CD4-positive, alpha-beta T cell treated with Interleukin-1 beta for 1 hour (primary cell): ENCODE measurements at regions not wholly inside any gene's neighbourhood (a gene's known extent, or its start where the extent isn't known, plus 50 kb on each side); places are given as distances from the start of the nearest gene placed in this dataset.

Experiments
- DNase-seq, 2 donors: peaks; one replicate each; pipeline ENCODE4 v3.0.0-alpha.2; 2020 to 2022

DNA sequence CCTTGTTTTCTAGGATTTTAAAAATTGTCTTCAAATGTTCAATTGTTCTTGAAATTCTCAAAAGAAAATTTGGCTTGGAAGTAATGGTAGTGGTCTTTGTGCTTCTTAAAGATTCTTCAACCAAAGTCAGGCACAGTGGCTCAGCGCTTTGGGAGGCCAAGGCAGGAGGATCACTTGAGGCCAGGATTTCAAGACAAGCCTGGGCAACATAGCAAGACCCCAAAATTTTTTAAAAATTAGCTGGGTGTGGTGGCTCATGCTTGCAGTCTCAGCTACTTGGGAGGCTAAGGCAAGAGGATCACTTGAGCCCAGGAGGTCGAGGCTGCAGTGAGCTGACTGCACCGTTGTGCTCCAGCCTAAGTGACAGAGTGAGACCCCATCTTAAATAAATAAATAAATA lies 153.5 kb upstream of the ZNF507 start:
- DNase-seq: no peak

DNA sequence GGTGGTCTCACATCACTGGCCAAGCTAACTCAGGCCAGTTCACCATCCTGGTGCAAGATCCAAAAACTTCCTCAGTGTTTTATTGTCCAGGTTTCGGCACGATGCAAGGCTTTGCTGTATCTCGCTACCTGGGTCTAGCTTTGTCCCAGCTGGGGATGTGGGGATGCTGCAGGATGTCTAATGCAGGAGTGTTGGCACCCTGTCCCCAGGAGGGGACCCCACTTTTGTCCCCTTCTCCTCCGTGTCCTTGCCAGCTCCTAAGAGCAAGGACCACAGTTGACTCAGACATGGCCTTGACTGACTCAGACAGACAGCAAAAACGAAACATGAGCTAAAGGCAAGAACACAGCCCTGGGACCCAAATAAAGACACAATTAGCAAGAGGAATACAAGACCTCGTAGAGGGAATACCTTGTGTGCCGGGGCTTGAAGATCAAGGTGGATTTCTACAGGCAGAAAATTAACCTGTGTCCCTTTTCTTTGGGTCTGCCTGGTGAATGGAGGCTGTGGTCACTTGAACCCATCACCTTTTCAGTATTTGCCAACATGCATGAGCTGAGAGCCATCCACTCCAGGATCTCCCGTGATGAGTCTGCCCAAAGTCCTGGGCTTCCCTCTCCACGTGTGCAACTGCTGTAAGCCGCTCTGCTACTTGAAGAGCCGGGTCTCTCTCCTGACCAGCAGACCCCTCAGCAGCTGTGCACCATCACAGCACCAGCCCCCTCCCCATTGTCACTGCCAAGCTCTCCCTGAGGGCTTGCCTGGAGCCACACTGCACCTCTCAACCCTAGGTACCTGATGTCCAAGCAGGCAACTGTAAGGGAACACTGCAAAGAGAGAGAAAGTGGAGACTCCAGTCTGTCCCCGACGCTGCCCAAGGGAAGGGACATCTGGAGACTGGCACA lies 149.5 kb upstream of the ZNF507 start:
- DNase-seq: no peak

DNA sequence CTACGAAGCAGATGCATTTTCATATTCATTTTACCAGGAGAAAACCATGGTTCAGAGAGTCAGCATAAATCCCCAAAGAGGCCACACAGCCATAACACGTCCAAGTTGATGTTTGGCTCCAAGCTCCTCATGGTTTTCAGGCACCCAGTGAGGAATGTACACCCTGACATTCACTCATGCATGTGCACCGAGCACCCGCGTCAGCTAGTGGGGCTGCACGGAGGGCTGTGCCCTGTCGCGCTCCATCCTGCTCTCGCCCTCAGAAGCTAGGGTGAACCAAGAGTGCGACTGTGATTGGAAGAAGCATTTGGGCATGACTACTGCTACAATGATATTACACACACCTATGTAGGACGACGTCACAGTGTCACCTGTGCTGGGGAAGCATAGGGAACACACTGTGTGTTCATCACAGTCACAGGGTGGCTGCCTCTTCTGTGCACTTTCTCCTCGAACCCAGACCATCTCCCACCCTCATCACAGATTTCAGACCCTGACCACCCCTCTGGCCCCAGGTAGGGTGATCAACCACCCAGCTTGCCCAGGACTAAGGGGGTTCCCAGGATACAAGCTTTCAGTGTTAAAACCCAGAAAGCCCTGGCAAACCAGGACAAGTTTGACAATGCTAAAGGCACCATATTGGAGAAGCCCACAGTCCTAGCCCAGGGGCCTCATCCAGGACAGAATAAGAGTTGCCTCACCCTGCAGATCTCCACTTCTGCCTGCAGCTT lies 148.6 kb upstream of the ZNF507 start:
- no peak for DNase-seq

DNA sequence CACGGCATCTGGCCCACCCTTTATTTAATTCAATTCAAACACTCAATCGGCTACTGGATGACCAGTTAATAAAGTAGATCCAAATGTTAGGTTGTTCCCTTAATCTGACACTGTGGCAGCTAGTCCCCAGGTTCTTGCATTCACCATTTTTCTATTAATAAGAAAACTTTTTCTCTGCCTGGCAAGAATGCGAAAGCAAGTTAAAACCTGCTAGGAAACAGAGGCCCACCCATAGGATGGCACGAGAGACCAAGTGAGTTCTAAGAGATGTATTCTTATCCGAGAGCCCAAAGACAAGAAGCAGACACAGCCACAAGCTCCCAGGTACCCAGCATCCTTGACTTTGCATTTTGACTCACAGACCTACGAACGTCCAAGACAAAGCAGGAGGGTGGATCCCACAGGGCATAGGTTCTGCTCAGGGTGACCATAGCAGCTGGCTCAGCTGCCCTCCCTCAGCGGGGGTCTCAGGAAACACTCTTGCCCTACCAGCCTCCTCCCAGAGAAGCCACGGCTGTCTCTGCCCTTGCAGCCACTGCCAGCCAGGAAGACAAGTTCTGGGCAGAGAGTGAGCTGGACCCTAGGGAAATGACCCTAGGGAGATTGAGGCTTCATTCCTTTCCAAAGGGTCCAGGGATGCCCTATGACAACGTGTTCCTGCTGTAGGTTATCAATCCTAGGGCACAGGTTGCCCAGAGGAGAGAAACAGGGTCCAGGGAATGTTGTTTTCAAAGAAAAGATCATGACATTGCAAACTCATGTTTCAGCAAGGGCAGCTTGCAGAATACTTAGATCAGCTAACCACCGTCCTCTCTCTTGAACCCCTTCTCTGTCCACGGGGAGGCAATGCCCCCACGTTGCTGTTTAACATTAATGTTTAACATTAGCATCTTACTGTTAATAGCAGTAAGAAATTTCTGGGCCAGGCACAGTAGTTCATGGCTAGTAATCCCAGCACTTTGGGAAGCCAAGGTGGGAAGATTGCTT lies 147.2 kb upstream of the ZNF507 start:
- no peak for DNase-seq

DNA sequence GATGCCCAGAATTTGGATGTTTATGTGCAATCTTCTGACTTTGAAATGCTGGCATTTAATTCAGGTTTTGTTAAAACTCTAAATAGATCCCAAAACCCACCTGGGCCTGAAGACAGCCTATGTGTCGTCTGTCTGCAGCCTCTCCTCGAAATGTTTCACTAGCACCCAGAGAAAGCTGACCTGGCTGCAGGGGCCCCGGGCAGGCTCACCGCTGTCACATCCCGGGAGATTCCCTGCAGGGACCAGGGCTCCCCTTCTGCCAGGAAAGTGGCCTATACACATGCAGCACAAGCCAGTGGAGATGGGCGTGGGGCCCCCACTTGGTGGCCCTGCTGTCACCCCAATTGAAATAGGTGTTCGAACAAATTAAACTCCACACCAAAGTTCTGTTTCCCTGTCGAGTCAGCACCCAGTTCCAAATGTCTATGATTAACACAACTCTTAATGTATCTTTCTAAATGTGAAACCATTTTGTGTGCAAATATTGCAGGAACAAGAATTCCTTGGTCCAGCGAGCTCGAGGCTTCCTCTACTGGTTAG lies 145.8 kb upstream of the ZNF507 start:
- DNase-seq: no peak

DNA sequence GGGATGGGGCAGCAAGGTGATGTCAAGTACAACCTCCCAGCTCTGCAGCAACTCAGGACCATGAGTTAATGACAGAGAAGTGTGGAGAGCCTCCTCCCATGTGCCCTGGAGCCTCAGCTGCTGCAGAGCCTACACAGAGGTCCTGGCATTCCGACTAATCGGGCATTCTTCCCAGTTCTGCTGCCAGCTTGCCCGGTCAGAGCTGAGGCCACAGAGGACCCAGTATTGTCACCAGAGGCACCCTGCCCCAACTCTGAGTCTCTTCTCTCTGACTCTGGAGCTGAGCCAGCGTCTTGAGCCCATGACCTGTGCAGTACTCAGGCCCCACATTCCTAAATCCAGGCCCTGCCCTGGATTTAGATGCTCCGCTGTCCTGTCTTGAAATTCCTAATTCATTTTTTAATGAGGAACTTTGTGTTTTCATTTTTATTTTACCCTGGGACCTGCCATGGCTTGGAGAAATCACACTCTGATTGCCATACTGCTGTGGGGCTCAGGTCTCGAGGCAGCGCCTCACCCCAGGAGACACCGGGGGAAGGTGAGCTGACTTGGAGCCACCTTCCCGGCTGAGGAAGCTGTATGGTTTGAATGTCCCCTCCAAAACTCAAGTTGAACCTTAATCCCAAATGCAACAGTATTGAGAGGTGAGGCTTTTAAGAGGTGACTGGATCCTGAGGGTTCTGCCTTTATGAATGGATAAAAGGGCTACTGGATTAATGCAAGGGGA lies 144.9 kb upstream of the ZNF507 start:
- no peak for DNase-seq

DNA sequence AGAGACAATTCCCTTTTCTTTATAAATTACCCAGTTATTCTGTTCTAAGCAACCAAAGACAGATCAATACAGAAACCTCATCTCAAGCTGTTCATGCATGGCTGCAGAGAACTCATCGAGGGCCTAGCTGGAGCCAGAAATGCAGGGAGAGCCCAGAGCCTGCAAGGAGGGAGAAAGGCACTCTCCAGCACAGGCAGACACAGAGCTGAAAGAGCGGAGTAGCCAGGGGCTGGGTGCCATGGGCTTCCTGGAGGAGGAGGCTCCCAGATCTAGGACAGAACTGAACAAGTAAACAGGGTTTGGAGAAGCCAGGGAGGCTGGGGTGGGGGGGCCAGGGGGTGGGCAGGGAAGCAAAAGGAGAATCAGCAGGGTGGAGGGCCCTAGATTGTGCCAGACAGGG lies 144.2 kb upstream of the ZNF507 start:
- no peak for DNase-seq

DNA sequence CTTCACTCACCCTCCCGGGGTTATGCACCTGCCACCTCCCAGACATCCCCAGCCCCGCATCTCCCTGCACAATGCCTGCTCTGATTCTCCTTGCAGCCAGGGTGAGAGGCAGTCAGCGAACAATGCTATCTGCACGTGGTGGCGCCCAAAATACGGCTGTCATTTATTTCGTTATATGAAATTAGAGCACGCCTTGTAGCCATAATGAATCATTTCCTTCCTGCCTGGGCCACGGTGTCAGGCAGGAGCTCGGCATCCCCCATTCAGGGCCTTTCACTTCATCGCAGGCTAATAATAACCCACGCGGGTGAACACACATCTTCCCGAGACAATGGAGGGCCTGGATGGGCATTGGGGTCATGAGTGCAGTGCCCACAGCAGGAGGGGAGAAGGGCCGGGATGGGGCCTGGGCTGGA lies 143.8 kb upstream of the ZNF507 start:
- no peak for DNase-seq

DNA sequence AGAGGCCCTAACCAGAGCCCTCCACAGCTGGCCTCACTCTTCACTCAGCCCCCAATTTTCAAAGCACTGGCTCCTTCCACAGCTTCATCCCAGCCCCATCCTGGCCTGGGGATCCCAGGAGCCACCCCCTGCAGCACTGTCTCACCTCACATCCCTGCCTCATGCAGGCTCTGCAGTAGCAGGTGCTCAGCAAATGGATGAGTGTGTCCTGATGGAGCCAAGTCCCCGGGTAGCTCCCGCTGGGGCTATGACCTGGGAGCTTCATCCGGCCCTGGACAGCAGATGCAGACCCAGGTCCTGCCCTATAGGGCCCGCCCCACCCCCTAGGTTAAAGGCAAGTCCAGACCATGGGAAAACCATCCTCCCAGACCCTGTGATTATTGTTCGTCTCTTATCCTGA lies 143.2 kb upstream of the ZNF507 start:
- DNase-seq: no peak

DNA sequence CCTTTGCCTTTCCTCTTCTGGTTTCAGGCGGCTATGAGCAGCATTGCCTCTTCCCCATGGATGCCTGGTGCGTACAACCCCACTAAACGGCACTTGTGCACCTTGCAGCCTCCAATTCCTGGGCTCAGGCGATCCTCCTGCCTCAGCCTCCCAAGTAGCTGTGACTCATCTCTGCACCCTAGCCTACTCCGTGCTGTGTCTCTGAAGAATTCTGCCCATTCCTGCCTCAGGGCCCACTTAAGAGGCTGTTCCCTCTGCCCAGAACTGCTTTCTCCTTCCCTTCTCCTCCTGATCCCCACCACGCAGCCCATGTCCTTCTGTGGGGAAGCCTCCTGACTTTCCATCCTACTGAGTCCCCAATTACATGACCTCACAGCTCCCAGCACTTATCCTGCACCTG lies 142.2 kb upstream of the ZNF507 start:
- no peak for DNase-seq

DNA sequence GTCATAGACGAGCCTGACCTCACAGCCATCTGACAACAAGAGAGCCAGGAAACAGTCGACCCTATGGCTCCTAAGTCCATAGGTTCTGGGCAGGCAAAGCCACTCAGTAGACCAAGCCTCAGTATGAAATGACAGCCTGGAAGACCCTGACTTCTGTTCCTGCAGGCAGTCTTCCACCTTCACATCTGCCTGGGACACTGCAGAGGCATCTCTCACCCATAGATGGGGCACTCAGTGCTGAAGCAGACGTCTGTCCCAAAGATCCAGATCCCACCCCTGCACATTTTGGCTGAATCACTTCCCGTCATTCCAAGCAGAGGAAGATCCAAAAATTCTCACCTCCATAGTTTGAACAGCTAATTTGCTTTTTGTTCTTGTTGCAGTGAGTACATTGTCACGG lies 139.3 kb upstream of the ZNF507 start:
- no peak for DNase-seq

DNA sequence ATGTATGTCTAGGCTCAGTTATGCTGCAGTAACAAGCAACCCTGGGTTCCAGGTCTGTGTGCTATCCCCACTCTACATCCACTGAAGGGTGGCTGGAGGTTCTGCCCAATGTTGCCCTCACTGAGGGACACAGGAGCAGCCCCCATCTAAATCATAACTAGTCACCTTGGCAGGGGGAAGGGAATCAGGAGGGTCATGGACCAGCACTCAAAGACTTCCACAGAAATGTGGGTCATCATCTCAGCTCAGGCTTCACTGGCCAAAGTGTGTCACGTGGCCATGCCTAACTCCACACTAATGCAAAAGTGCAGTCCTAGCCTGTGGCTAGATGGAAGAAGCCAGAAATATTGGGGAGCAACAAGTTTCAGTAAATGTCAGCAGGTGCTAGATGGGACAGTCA lies 137.3 kb upstream of the ZNF507 start:
- DNase-seq: no peak

DNA sequence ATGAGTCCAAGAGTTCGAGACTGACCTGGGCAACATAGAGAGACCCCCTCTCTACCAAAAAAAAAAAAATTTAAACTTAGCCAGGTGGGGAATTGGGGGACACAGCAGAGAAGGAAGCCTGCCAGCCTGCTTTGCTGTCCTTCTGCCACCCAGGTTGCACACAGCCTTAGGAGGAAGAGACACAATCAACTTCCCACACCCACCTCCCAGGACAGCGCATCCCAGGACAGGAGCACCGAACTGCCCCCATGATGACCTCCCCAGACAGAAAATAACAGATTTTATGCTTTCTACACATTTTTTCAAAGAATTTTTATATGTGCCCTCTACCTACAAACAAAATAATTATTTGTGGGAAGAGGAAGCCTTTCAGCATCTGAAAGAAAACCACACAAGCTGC lies 126.0 kb upstream of the ZNF507 start:
- DNase-seq: no peak

DNA sequence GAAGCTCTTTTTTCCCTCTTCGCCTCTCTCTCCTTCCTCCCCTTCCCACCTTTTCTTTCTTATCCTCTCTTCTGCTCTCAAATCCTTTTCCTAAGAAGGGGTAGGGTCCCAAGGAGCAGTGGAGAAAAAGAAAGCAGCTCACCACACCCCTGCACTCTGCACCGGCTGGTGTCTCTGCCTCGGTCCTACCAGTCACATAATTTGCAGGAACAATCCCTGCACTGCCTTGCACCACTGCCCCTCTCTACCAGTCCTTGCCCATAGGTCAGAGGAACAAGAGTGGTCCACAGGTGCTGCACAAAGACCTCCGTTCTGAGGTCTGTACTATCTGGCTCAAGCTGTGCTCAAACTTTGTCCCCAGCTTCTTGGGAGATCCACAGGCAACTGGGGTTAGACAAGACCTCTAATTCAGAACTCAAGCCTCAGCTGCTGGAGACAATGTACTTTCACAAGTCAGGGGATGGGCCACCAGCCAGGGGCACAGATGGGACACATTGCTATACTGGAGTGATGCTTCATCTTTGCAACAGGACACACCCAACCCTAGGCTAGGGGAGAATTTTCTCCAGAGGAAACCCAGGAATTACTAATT lies 125.4 kb upstream of the ZNF507 start:
- no peak for DNase-seq

DNA sequence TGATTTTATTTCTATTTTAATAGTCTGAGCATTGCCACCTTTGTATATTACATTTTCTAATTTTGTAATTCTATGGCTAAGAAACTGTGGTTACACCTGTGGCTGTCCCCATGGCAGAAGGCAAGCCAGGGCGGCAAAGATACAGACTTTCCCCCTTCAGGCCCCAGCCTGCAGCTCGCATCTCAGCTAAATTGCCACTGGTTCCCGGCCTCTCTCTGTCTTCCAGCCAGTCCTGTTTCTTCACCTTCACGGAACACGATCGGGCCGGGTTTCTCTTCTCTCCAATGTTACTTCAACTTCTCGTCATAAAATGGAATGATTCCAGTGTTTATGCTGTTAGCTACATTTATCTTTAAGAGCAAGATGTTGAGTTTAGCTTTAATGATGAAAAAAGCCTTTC lies 124.5 kb upstream of the ZNF507 start:
- DNase-seq: no peak

DNA sequence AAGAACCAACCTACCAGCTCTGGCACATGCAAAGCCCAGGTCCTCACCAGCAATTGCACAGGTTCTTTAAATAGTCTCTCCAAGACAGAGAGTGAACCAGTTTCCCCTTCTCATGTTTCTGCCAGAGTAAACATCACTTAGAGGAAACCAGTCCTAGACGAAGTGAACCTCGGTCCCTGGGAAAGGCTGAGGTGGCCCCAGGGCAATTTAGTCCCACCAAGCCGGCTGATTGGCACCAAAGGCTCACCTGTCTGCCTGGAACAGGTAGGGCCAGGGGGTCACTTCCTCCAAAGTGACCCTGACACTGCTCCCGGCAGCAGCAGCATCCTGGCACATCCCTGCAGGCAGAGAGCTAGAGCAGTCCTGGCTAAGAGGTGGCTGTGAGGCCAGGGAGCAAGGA lies 122.9 kb upstream of the ZNF507 start:
- DNase-seq: no peak

DNA sequence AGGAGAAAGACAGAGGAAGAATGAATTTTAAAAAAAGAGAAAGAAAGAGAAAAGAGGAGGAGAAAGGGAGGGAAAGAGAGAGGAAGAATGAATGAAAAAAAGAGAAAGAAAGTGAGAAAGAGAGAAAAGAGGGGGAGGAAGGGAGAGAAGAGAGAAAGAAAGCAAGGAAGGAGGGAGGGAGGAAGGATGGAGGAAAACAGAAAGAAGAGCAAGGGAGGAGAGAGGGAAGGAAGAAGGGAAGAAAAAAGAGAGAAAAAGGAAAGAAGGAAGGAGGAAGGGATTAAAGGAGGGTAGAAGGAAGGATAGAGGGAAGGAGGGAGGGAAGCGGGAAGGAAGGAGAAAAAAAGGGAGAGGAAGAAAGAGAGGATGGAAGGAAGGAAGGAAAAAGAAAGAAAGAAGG lies 122.3 kb upstream of the ZNF507 start:
- DNase-seq: no peak

DNA sequence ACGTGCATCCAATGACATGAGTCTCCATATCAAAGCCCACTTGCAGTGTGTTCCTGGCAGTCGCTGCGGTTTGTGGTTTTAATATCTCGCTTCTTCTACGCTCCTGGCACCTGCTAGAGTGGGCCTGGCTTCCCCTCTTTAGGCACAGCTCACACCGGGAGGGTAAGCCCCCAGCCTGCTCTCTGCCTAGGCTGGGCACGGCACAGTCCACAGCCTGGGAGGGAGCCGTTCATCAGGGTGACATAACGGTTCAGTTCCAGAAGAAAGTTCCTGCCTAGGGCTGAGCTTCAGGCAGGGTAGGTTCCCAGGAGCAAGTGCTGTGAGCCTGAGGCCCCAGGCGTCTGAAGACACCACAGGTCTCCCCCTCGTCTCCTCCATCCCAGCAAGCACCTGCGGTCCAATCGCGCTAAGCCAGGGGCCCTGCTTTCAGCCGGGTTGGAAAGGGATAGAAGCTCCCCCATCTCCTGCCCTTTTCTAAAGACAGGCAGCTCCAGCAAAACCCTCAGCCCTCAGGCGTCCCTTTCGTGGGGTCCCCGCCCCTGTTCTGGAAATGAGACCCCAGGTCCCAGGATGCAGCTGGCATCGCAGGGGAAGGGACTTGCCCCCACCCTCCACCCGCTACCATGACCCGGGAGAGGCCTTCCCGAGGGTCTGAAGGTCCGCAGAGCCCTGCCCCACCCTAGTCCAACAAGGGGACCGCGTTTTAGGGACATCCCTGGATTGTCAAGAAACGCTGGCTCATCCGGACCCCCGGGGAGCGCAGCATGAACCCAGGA lies 121.6 kb upstream of the ZNF507 start:
- DNase-seq: no peak

DNA sequence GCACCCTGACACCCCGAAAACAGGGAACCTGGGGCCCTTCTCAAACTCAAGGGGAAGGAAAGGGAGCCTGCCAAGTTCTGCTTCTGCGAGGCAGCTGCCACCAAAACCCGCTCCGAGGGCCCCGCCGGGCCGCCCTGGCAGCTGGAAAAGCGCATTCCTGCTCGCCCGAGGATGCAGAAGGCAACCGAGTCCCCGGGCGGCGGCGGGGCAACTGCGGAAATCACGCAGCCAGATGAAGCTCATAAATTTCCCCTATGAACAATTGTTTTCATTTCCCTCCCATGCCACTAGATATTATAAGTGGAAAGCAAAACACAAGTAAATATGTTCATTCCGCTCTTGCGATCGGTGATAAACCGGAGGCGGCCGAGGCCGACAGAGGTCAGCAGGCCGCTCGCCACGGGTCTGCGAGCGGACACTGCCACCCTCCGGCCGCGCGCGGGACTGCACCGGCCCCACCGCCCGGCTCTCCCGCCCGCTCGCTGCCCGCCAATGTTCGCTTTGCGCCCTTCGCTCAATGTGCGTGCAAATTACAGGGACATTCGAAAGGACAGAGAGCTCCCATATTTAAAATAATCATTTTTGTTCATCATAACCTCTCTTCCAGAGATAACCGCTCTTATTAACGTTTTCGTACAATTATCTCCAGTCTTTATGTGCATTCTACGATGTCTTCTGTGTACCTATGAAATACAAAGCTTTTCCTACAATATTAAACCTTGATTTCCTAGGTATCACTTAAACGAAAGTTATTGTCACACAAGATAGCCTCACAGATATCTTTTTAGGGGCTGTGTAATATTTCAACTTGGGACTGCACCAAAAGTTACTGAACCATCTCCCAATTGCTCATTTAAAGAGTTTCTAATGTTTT lies 120.8 kb upstream of the ZNF507 start:
- peak; percentile 33 to 45 for DNase-seq
